Loucy (cell line): ENCODE measurements at regions not wholly inside any gene's neighbourhood (a gene's known extent, or its start where the extent isn't known, plus 50 kb on each side); places are given as distances from the start of the nearest gene placed in this dataset.

ENCODE experiments used
- H2AFZ ChIP-seq: fragments of 200-600 bp; sonication (generic); 2 replicates; pipeline ENCODE4 v1.6.0; 2016; ENCODE audit warnings: antibody characterized with exemption, mild to moderate bottlenecking, low read length, moderate library complexity
- H3F3A ChIP-seq: fragments of 200-600 bp; 2 replicates; pipeline ENCODE4 v1.6.0; 2016; ENCODE audit warnings: antibody characterized with exemption, low read depth, mild to moderate bottlenecking
- H3K27me3 ChIP-seq: fragments of 200-600 bp; sonication (generic); 2 replicates; pipeline ENCODE4 v1.6.1; 2014; ENCODE audit warnings: low read length, mild to moderate bottlenecking; ENCODE audit not compliant: insufficient read depth, poor library complexity, severe bottlenecking
- H3K36me3 ChIP-seq: fragments of 200-600 bp; sonication (generic); 2 replicates; pipeline ENCODE4 v1.6.1; 2016; ENCODE audit warnings: low read length; ENCODE audit not compliant: insufficient read depth
- H3K4me1 ChIP-seq: fragments of 200-600 bp; sonication (generic); 2 replicates; pipeline ENCODE4 v1.5.1; 2014; ENCODE audit warnings: low read length, mild to moderate bottlenecking; ENCODE audit not compliant: insufficient read depth, poor library complexity, severe bottlenecking
- H3K4me2 ChIP-seq: fragments of 200-600 bp; sonication (generic); 2 replicates; pipeline ENCODE4 v1.6.0; 2014; ENCODE audit warnings: antibody characterized with exemption, low read length, low read depth, mild to moderate bottlenecking; ENCODE audit not compliant: poor library complexity, severe bottlenecking
- H3K4me3 ChIP-seq: fragments of 200-600 bp; sonication (generic); 2 replicates; pipeline ENCODE4 v1.5.1; 2014; ENCODE audit warnings: low read length, mild to moderate bottlenecking, mixed read lengths; ENCODE audit not compliant: poor library complexity, severe bottlenecking
- H3K79me2 ChIP-seq: fragments of 200-600 bp; sonication (generic); 2 replicates; pipeline ENCODE4 v1.6.1; 2014; ENCODE audit warnings: low read length; ENCODE audit not compliant: insufficient read depth
- H3K9ac ChIP-seq: fragments of 200-600 bp; sonication (generic); 2 replicates; pipeline ENCODE4 v1.6.0; 2014; ENCODE audit warnings: mild to moderate bottlenecking, low read depth, low read length, moderate library complexity; ENCODE audit not compliant: poor library complexity, severe bottlenecking
- H3K9me2 ChIP-seq: fragments of 200-600 bp; sonication (generic); replicated peaks from 2 replicates; pipeline ENCODE4 v1.6.1; 2016; ENCODE audit warnings: low read depth, low read length, mixed read lengths
- H3K9me3 ChIP-seq: fragments of 200-600 bp; sonication (generic); 2 replicates; pipeline ENCODE4 v1.6.1; 2014; ENCODE audit warnings: mild to moderate bottlenecking, antibody characterized with exemption, low read length, low read depth; ENCODE audit not compliant: insufficient read depth
- H4K20me1 ChIP-seq: fragments of 200-600 bp; sonication (generic); 2 replicates; pipeline ENCODE4 v1.6.0; 2014; ENCODE audit warnings: antibody characterized with exemption, low read length, mild to moderate bottlenecking; ENCODE audit not compliant: insufficient read depth, poor library complexity, severe bottlenecking
- CTCF ChIP-seq: fragments of 200-600 bp; sonication (generic); conservative IDR thresholded peaks from 2 replicates; pipeline ENCODE4 v1.5.1; 2014; ENCODE audit warnings: mild to moderate bottlenecking, antibody characterized with exemption, low read length
- EZH2phosphoT487 ChIP-seq: fragments of 200-600 bp; IDR thresholded peaks from 2 replicates; pipeline ENCODE4 v1.6.1; 2018; ENCODE audit warnings: antibody characterized with exemption, mild to moderate bottlenecking, moderate library complexity, borderline replicate concordance

- H3K9me3 ChIP-seq: no peaks in the 10 kb centered on the region
- no peak overlapping the region for H3K4me3 ChIP-seq
- no peaks in the 10 kb centered on the region for H3K79me2 ChIP-seq
- H3K4me2 ChIP-seq: no peak overlapping the region
- 0 out of 2 replicates have a peak, but pooled peaks cover 3% of the 10 kb centered on the region for H3K9me2 ChIP-seq
- H4K20me1 ChIP-seq: no peaks in the 10 kb centered on the region
- H2AFZ ChIP-seq: no peak overlapping the region
- no peaks in the 10 kb centered on the region for H3K4me1 ChIP-seq
- no peaks in the 10 kb centered on the region for H3F3A ChIP-seq
- TF ChIP-seq CTCF (no peak), EZH2phosphoT487 (no peak)
- no peaks in the 10 kb centered on the region for H3K27me3 ChIP-seq
- no peak overlapping the region for H3K9ac ChIP-seq
- no peaks in the 10 kb centered on the region for H3K36me3 ChIP-seq
Observed at GRCh38 chr21:16308269-16308668, 578.5 kb downstream of the USP25 start.

GRCh38 chr21:16309250-16309971 is 579.6 kb downstream of the USP25 start:
- no peaks in the 10 kb centered on the region for H3K27me3 ChIP-seq
- H4K20me1 ChIP-seq: no peaks in the 10 kb centered on the region
- H3K9ac ChIP-seq: no peak overlapping the region
- H3K79me2 ChIP-seq: no peaks in the 10 kb centered on the region
- H2AFZ ChIP-seq: no peak overlapping the region
- H3K4me3 ChIP-seq: no peak overlapping the region
- no peak overlapping the region for H3K4me2 ChIP-seq
- no peaks in the 10 kb centered on the region for H3K36me3 ChIP-seq
- TF ChIP-seq EZH2phosphoT487 (no peak), CTCF (no peak)
- no peaks in the 10 kb centered on the region for H3F3A ChIP-seq
- H3K9me2 ChIP-seq: 0 out of 2 replicates have a peak, but pooled peaks cover 3% of the 10 kb centered on the region
- no peaks in the 10 kb centered on the region for H3K4me1 ChIP-seq
- no peaks in the 10 kb centered on the region for H3K9me3 ChIP-seq

GRCh38 chr21:16310176-16310575 is 580.4 kb downstream of the USP25 start:
- Histone ChIP-seq H3K79me2 (no peaks in the 10 kb centered on the region), H3K9me3 (no peaks in the 10 kb centered on the region), H3K9ac (no peak overlapping the region), H3K4me2 (no peak overlapping the region), H3F3A (no peaks in the 10 kb centered on the region), H3K4me3 (no peak overlapping the region), H3K4me1 (no peaks in the 10 kb centered on the region), H3K36me3 (no peaks in the 10 kb centered on the region), H2AFZ (no peak overlapping the region), H3K27me3 (no peaks in the 10 kb centered on the region), H3K9me2 (0 out of 2 replicates have a peak, but pooled peaks cover 3% of the 10 kb centered on the region), H4K20me1 (no peaks in the 10 kb centered on the region)
- TF ChIP-seq CTCF (no peak), EZH2phosphoT487 (no peak)
